ENCODE measurements at regions not wholly inside any gene's neighbourhood (a gene's known extent, or its start where the extent isn't known, plus 50 kb on each side); places are given as distances from the start of the nearest gene placed in this dataset.

DNA sequence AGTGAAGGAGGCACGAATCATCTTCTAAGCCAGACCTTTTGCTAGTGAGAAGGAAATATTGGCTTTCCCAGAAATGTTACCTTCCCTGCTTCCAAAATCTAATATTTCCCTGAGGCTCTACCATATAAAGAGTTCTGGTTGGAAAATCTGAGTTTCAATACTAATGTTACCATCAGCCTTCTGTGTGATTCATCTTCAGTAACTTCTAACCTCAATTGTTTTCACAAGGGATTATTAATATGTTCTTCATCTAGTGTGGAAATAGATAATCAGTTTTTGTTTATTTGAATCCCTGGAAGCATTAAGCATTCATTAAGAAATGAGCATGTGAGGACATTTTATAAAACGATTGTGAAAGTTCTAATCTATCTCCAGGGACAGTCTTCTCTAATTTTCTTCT is 720.9 kb downstream of the AACS start:
- TF ChIP-seq, protein P1, sequence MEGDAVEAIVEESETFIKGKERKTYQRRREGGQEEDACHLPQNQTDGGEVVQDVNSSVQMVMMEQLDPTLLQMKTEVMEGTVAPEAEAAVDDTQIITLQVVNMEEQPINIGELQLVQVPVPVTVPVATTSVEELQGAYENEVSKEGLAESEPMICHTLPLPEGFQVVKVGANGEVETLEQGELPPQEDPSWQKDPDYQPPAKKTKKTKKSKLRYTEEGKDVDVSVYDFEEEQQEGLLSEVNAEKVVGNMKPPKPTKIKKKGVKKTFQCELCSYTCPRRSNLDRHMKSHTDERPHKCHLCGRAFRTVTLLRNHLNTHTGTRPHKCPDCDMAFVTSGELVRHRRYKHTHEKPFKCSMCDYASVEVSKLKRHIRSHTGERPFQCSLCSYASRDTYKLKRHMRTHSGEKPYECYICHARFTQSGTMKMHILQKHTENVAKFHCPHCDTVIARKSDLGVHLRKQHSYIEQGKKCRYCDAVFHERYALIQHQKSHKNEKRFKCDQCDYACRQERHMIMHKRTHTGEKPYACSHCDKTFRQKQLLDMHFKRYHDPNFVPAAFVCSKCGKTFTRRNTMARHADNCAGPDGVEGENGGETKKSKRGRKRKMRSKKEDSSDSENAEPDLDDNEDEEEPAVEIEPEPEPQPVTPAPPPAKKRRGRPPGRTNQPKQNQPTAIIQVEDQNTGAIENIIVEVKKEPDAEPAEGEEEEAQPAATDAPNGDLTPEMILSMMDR (conservative IDR thresholded peaks at IDR 0.05): no peak
- TF ChIP-seq ZFX (IDR thresholded peaks at IDR 0.05): no peak
